T47D (cell line): ENCODE measurements at regions not wholly inside any gene's neighbourhood (a gene's known extent, or its start where the extent isn't known, plus 50 kb on each side); places are given as distances from the start of the nearest gene placed in this dataset.

Experiments
- DNase-seq, 2 experiments: peaks; one replicate each; pipeline versions ENCODE4 v3.0.0 to v3.0.0-alpha.2; 2011 to 2012; ENCODE audit warnings: low read depth in 1 of 2, low spot score in 1 of 2
- JUND ChIP-seq: IDR thresholded peaks from 2 replicates; pipeline ENCODE4 v1.6.1; 2012; ENCODE audit warnings: low read depth
- in situ Hi-C: cut with HindIII; loops from 2 replicates; pipeline ENCODE4 v1.10.0; 2016; ENCODE audit warnings: low sequenced_read_pairs, low pct_unique_long_range_greater_than_20kb

GRCh38 chr13:21757763-21758162 lies 86.9 kb downstream of the FGF9 start:
- no peak for TF ChIP-seq JUND
- in situ Hi-C loops, result no loop called here
- DNase-seq, result no peak

- no peak for DNase-seq
- TF ChIP-seq JUND, result no peak
- in situ Hi-C loops, result no loop called here
Measured at GRCh38 chr13:21758441-21758840, 87.6 kb downstream of the FGF9 start.

- no peak for TF ChIP-seq JUND
- DNase-seq, result no peak
Measured at GRCh38 chr13:21759463-21759862, 88.6 kb downstream of the FGF9 start.

GRCh38 chr13:21759911-21760310 lies 89.0 kb downstream of the FGF9 start:
- in situ Hi-C loops, result no loop called here
- TF ChIP-seq JUND, result no peak
- no peak for DNase-seq

More at GRCh38 chr13:21759463-21759862, 88.6 kb downstream of the FGF9 start:
- in situ Hi-C loops, result no loop called here

GRCh38 chr13:21761770-21762169 lies 90.9 kb downstream of the FGF9 start:
- no peak for DNase-seq
- in situ Hi-C loops, result no loop called here

GRCh38 chr13:21762512-21762911 lies 91.6 kb downstream of the FGF9 start:
- no peak for TF ChIP-seq JUND

More at GRCh38 chr13:21761770-21762169, 90.9 kb downstream of the FGF9 start:
- TF ChIP-seq JUND, result no peak

GRCh38 chr13:21767032-21767431 lies 96.2 kb downstream of the FGF9 start:
- peak in 1 of 2 experiments; percentile 20 for DNase-seq
- in situ Hi-C loops, result no loop called here
- TF ChIP-seq JUND, result no peak

More at GRCh38 chr13:21762512-21762911, 91.6 kb downstream of the FGF9 start:
- DNase-seq, result no peak
- in situ Hi-C loops, result no loop called here

- no peak for TF ChIP-seq JUND
- in situ Hi-C loops, result no loop called here
Measured at GRCh38 chr13:21771075-21771474, 100.2 kb downstream of the FGF9 start.

GRCh38 chr13:21777166-21777565 lies 106.3 kb downstream of the FGF9 start:
- TF ChIP-seq JUND, result no peak
- in situ Hi-C loops, result no loop called here

More at GRCh38 chr13:21771075-21771474, 100.2 kb downstream of the FGF9 start:
- DNase-seq, result no peak

GRCh38 chr13:21777813-21778212 lies 106.9 kb downstream of the FGF9 start:
- TF ChIP-seq JUND, result no peak
- no peak for DNase-seq
- in situ Hi-C loops, result no loop called here

More at GRCh38 chr13:21777166-21777565, 106.3 kb downstream of the FGF9 start:
- DNase-seq, result no peak

- no peak for TF ChIP-seq JUND
- in situ Hi-C loops, result no loop called here
- DNase-seq, result no peak
Measured at GRCh38 chr13:21782736-21783135, 111.9 kb downstream of the FGF9 start.

GRCh38 chr13:21785990-21786389 lies 115.1 kb downstream of the FGF9 start:
- DNase-seq, result no peak
- no peak for TF ChIP-seq JUND
- in situ Hi-C loops, result no loop called here

GRCh38 chr13:21796066-21796465 lies 125.2 kb downstream of the FGF9 start:
- in situ Hi-C loops, result no loop called here
- no peak for TF ChIP-seq JUND
- DNase-seq, result no peak

- in situ Hi-C loops, result no loop called here
- no peak for DNase-seq
- no peak for TF ChIP-seq JUND
Measured at GRCh38 chr13:21796775-21797514, 126.1 kb downstream of the FGF9 start.
